Karpas-422 (cell line): ENCODE measurements at regions not wholly inside any gene's neighbourhood (a gene's known extent, or its start where the extent isn't known, plus 50 kb on each side); places are given as distances from the start of the nearest gene placed in this dataset.

Experiments used
- DNase-seq: peaks from one replicate; pipeline ENCODE4 v3.0.0-alpha.2; 2015
- H2AFZ ChIP-seq: fragments of 200-600 bp; sonication (generic); 2 replicates; pipeline ENCODE4 v1.6.1; 2014; ENCODE audit warnings: antibody characterized with exemption, low read length, mixed read lengths
- H3K27ac ChIP-seq: fragments of 200-600 bp; sonication (generic); 2 replicates; pipeline ENCODE4 v1.5.1; 2014; ENCODE audit warnings: mild to moderate bottlenecking, low read length, moderate library complexity
- H3K27me3 ChIP-seq: fragments of 200-600 bp; sonication (generic); 2 replicates; pipeline ENCODE4 v1.6.1; 2014; ENCODE audit warnings: low read length, mixed read lengths
- H3K36me3 ChIP-seq: fragments of 200-600 bp; sonication (generic); 2 replicates; pipeline ENCODE4 v1.6.1; 2014; ENCODE audit warnings: low read length, mixed read lengths; ENCODE audit not compliant: insufficient read depth
- H3K4me1 ChIP-seq: fragments of 200-600 bp; sonication (generic); 2 replicates; pipeline ENCODE4 v1.6.1; 2014; ENCODE audit warnings: mild to moderate bottlenecking, low read length, mixed read lengths
- H3K4me2 ChIP-seq: fragments of 200-600 bp; sonication (generic); 2 replicates; pipeline ENCODE4 v1.6.1; 2014; ENCODE audit warnings: low read length, low read depth, mild to moderate bottlenecking; ENCODE audit not compliant: poor library complexity, severe bottlenecking
- H3K4me3 ChIP-seq: fragments of 200-600 bp; sonication (generic); 2 replicates; pipeline ENCODE4 v1.5.1; 2014; ENCODE audit warnings: mild to moderate bottlenecking, antibody characterized with exemption, low read length, mixed read lengths
- H3K79me2 ChIP-seq: fragments of 200-600 bp; sonication (generic); 2 replicates; pipeline ENCODE4 v1.6.1; 2014; ENCODE audit warnings: mild to moderate bottlenecking, low read length, mixed read lengths
- H3K9ac ChIP-seq: fragments of 200-600 bp; sonication (generic); 2 replicates; pipeline ENCODE4 v1.6.0; 2014; ENCODE audit warnings: low read length
- H3K9me2 ChIP-seq: fragments of 200-600 bp; sonication (generic), shearing (Covaris generic); replicated peaks from 2 replicates; pipeline ENCODE4 v1.6.0; 2014; ENCODE audit warnings: mild to moderate bottlenecking, low read length, moderate library complexity; ENCODE audit not compliant: insufficient read depth
- H3K9me3 ChIP-seq: fragments of 300-700, 200-600 bp; sonication (generic); 2 replicates; pipeline ENCODE4 v1.6.1; 2014; ENCODE audit warnings: low read length, mixed read lengths
- H4K20me1 ChIP-seq: fragments of 200-600 bp; sonication (generic); 2 replicates; pipeline ENCODE4 v1.6.1; 2014; ENCODE audit warnings: mild to moderate bottlenecking, antibody characterized with exemption, low read length, low read depth; ENCODE audit not compliant: insufficient read depth

GRCh38 chr5:120869831-120870230 is 405.7 kb downstream of the PRR16 start:
- H4K20me1 ChIP-seq: no peaks in the 10 kb centered on the region
- no peaks in the 10 kb centered on the region for H3K9me2 ChIP-seq
- H3K27ac ChIP-seq: no peak overlapping the region
- no peak overlapping the region for H2AFZ ChIP-seq
- H3K4me1 ChIP-seq: no peaks in the 10 kb centered on the region
- no peak overlapping the region for H3K4me2 ChIP-seq
- H3K9ac ChIP-seq: no peak overlapping the region
- no peak overlapping the region for H3K4me3 ChIP-seq
- H3K36me3 ChIP-seq: no peaks in the 10 kb centered on the region
- no peaks in the 10 kb centered on the region for H3K27me3 ChIP-seq
- H3K79me2 ChIP-seq: no peaks in the 10 kb centered on the region
- H3K9me3 ChIP-seq: peaks cover 3% of the 10 kb centered on the region; the same call in 1 of the 2 replicates
- no peak for DNase-seq

- Histone ChIP-seq H3K9ac (no peak overlapping the region), H3K9me2 (no peaks in the 10 kb centered on the region), H3K27me3 (no peaks in the 10 kb centered on the region), H2AFZ (no peak overlapping the region), H3K4me2 (no peak overlapping the region), H3K4me3 (no peak overlapping the region), H3K9me3 (peaks cover 3% of the 10 kb centered on the region; the same call in 1 of the 2 replicates), H3K36me3 (no peaks in the 10 kb centered on the region), H3K79me2 (no peaks in the 10 kb centered on the region), H3K27ac (no peak overlapping the region), H3K4me1 (no peaks in the 10 kb centered on the region), H4K20me1 (no peaks in the 10 kb centered on the region)
- DNase-seq: no peak
Measured at GRCh38 chr5:120872297-120872696, 408.2 kb downstream of the PRR16 start.

- no peak overlapping the region for H2AFZ ChIP-seq
- H3K4me3 ChIP-seq: no peak overlapping the region
- H3K79me2 ChIP-seq: no peaks in the 10 kb centered on the region
- no peak overlapping the region for H3K9ac ChIP-seq
- no peak overlapping the region for H3K27ac ChIP-seq
- peaks cover 3% of the 10 kb centered on the region; the same call in 1 of the 2 replicates for H3K9me3 ChIP-seq
- no peaks in the 10 kb centered on the region for H3K9me2 ChIP-seq
- no peak overlapping the region for H3K4me2 ChIP-seq
- DNase-seq: no peak
- H3K27me3 ChIP-seq: no peaks in the 10 kb centered on the region
- no peaks in the 10 kb centered on the region for H4K20me1 ChIP-seq
- H3K4me1 ChIP-seq: no peaks in the 10 kb centered on the region
- no peaks in the 10 kb centered on the region for H3K36me3 ChIP-seq
Measured at GRCh38 chr5:120873083-120873482, 409.0 kb downstream of the PRR16 start.

GRCh38 chr5:120874081-120874862 is 410.2 kb downstream of the PRR16 start:
- H3K9ac ChIP-seq: no peak overlapping the region
- no peak overlapping the region for H3K4me3 ChIP-seq
- DNase-seq: no peak
- H3K79me2 ChIP-seq: no peaks in the 10 kb centered on the region
- H3K9me2 ChIP-seq: no peaks in the 10 kb centered on the region
- no peaks in the 10 kb centered on the region for H3K4me1 ChIP-seq
- no peaks in the 10 kb centered on the region for H4K20me1 ChIP-seq
- no peaks in the 10 kb centered on the region for H3K36me3 ChIP-seq
- no peaks in the 10 kb centered on the region for H3K27me3 ChIP-seq
- peaks cover 3% of the 10 kb centered on the region; the same call in 1 of the 2 replicates for H3K9me3 ChIP-seq
- no peak overlapping the region for H3K4me2 ChIP-seq
- H2AFZ ChIP-seq: no peak overlapping the region
- no peak overlapping the region for H3K27ac ChIP-seq

GRCh38 chr5:120882038-120882775 is 418.1 kb downstream of the PRR16 start:
- no peaks in the 10 kb centered on the region for H3K9me2 ChIP-seq
- no peaks in the 10 kb centered on the region for H3K27me3 ChIP-seq
- no peak overlapping the region for H3K4me2 ChIP-seq
- no peak overlapping the region for H3K4me3 ChIP-seq
- no peaks in the 10 kb centered on the region for H3K36me3 ChIP-seq
- H3K9ac ChIP-seq: no peak overlapping the region
- no peaks in the 10 kb centered on the region for H3K4me1 ChIP-seq
- DNase-seq: no peak
- no peak overlapping the region for H2AFZ ChIP-seq
- H4K20me1 ChIP-seq: no peaks in the 10 kb centered on the region
- H3K9me3 ChIP-seq: peaks cover 8% of the 10 kb centered on the region; the same call in 1 of the 2 replicates
- H3K27ac ChIP-seq: no peak overlapping the region
- no peaks in the 10 kb centered on the region for H3K79me2 ChIP-seq

- H3K27me3 ChIP-seq: no peaks in the 10 kb centered on the region
- no peaks in the 10 kb centered on the region for H3K36me3 ChIP-seq
- H3K4me1 ChIP-seq: no peaks in the 10 kb centered on the region
- no peak overlapping the region for H3K4me2 ChIP-seq
- peaks cover 8% of the 10 kb centered on the region; the same call in 1 of the 2 replicates for H3K9me3 ChIP-seq
- H4K20me1 ChIP-seq: no peaks in the 10 kb centered on the region
- no peak overlapping the region for H3K27ac ChIP-seq
- H3K9ac ChIP-seq: no peak overlapping the region
- no peak for DNase-seq
- H3K4me3 ChIP-seq: no peak overlapping the region
- no peak overlapping the region for H2AFZ ChIP-seq
- no peaks in the 10 kb centered on the region for H3K9me2 ChIP-seq
- H3K79me2 ChIP-seq: no peaks in the 10 kb centered on the region
Measured at GRCh38 chr5:120886351-120886860, 422.3 kb downstream of the PRR16 start.

GRCh38 chr5:120895660-120896059 is 431.6 kb downstream of the PRR16 start:
- no peaks in the 10 kb centered on the region for H3K79me2 ChIP-seq
- no peak overlapping the region for H3K27ac ChIP-seq
- no peaks in the 10 kb centered on the region for H3K27me3 ChIP-seq
- no peaks in the 10 kb centered on the region for H3K36me3 ChIP-seq
- no peaks in the 10 kb centered on the region for H3K9me2 ChIP-seq
- H4K20me1 ChIP-seq: no peaks in the 10 kb centered on the region
- no peak overlapping the region for H2AFZ ChIP-seq
- H3K9me3 ChIP-seq: peaks cover 11% of the 10 kb centered on the region; the same call in 1 of the 2 replicates
- no peak overlapping the region for H3K9ac ChIP-seq
- no peak for DNase-seq
- H3K4me3 ChIP-seq: no peak overlapping the region
- no peak overlapping the region for H3K4me2 ChIP-seq
- H3K4me1 ChIP-seq: no peaks in the 10 kb centered on the region

GRCh38 chr5:120901199-120901598 is 437.1 kb downstream of the PRR16 start:
- Histone ChIP-seq H2AFZ (no peak overlapping the region), H3K27ac (no peak overlapping the region), H3K9me3 (peaks cover 14% of the 10 kb centered on the region), H3K36me3 (no peaks in the 10 kb centered on the region), H3K9me2 (no peaks in the 10 kb centered on the region), H3K4me1 (no peaks in the 10 kb centered on the region), H3K79me2 (no peaks in the 10 kb centered on the region), H4K20me1 (no peaks in the 10 kb centered on the region), H3K4me2 (no peak overlapping the region), H3K27me3 (no peaks in the 10 kb centered on the region), H3K4me3 (no peak overlapping the region), H3K9ac (no peak overlapping the region)
- no peak for DNase-seq
